OCI-LY1 (cell line): ENCODE measurements at regions not wholly inside any gene's neighbourhood (a gene's known extent, or its start where the extent isn't known, plus 50 kb on each side); places are given as distances from the start of the nearest gene placed in this dataset.
"Not testable (repeated sequence)": the region's sequence is repeated elsewhere in the genome, so short reads cannot be mapped to it uniquely, and the experiment has no call there.

Experiments used
- H2AFZ ChIP-seq: fragments of 200-600 bp; sonication (generic), shearing (Covaris generic); 2 replicates; pipeline ENCODE4 v1.6.0; 2014; ENCODE audit warnings: antibody characterized with exemption, mild to moderate bottlenecking, low read length
- H3F3A ChIP-seq: fragments of 200-600 bp; sonication (generic), shearing (Covaris generic); 2 replicates; pipeline ENCODE4 v1.6.0; 2014; ENCODE audit warnings: mild to moderate bottlenecking, antibody characterized with exemption, low read length, moderate library complexity; ENCODE audit not compliant: insufficient read depth
- H3K27ac ChIP-seq: fragments of 200-600 bp; sonication (generic); 2 replicates; pipeline ENCODE4 v1.5.1; 2014; ENCODE audit warnings: low read length, mixed run types, mild to moderate bottlenecking, low read depth; ENCODE audit not compliant: poor library complexity, severe bottlenecking
- H3K27me3 ChIP-seq: fragments of 200-600 bp; sonication (generic); 2 replicates; pipeline ENCODE4 v1.6.0; 2014; ENCODE audit warnings: antibody characterized with exemption, mild to moderate bottlenecking, low read length, moderate library complexity; ENCODE audit not compliant: insufficient read depth
- H3K36me3 ChIP-seq: fragments of 200-600 bp; sonication (generic); 2 replicates; pipeline ENCODE4 v1.6.1; 2014; ENCODE audit warnings: mild to moderate bottlenecking, antibody characterized with exemption, low read length, moderate library complexity, mixed read lengths; ENCODE audit not compliant: insufficient read depth
- H3K4me1 ChIP-seq: fragments of 200-600 bp; sonication (generic); 2 replicates; pipeline ENCODE4 v1.5.1; 2014; ENCODE audit warnings: mild to moderate bottlenecking, low read length, moderate library complexity; ENCODE audit not compliant: insufficient read depth, severe bottlenecking
- H3K4me2 ChIP-seq: fragments of 200-600 bp; sonication (generic), shearing (Covaris generic); 2 replicates; pipeline ENCODE4 v1.6.1; 2014; ENCODE audit warnings: low read length
- H3K4me3 ChIP-seq: fragments of 200-600 bp; sonication (generic); 2 replicates; pipeline ENCODE4 v1.5.1; 2014; ENCODE audit warnings: low read length, low read depth, mild to moderate bottlenecking, mixed read lengths; ENCODE audit not compliant: poor library complexity, severe bottlenecking
- H3K79me2 ChIP-seq: fragments of 200-600 bp; shearing (Covaris generic); 2 replicates; pipeline ENCODE4 v1.6.1; 2016; ENCODE audit warnings: mixed run types, low read length, mixed read lengths; ENCODE audit not compliant: insufficient read depth
- H3K9ac ChIP-seq: fragments of 200-600 bp; sonication (generic), shearing (Covaris generic); 2 replicates; pipeline ENCODE4 v1.6.1; 2014; ENCODE audit warnings: mild to moderate bottlenecking, low read length, mixed read lengths
- H3K9me2 ChIP-seq: fragments of 200-600 bp; sonication (generic), shearing (Covaris generic); 2 replicates; pipeline ENCODE4 v1.6.1; 2014; ENCODE audit warnings: low read depth, mild to moderate bottlenecking, low read length, mixed read lengths
- H3K9me3 ChIP-seq: fragments of 200-600 bp; shearing (Covaris generic); 2 replicates; pipeline ENCODE4 v1.6.1; 2014; ENCODE audit warnings: low read length, mixed read lengths
- H4K20me1 ChIP-seq: fragments of 200-600 bp; sonication (generic), shearing (Covaris generic); 2 replicates; pipeline ENCODE4 v1.6.0; 2016; ENCODE audit warnings: mild to moderate bottlenecking, low read length; ENCODE audit not compliant: insufficient read depth
- CTCF ChIP-seq: fragments of 200-600 bp; sonication (generic), shearing (Covaris generic); IDR thresholded peaks from 2 replicates; pipeline ENCODE4 v1.5.1; 2017; ENCODE audit warnings: mild to moderate bottlenecking, antibody characterized with exemption, low read length, moderate library complexity, mixed read lengths
- EZH2 ChIP-seq: fragments of 200-600 bp; sonication (generic), shearing (Covaris generic); IDR thresholded peaks from 2 replicates; pipeline ENCODE4 v1.8.0; 2017; ENCODE audit warnings: borderline replicate concordance, mixed run types, mild to moderate bottlenecking, antibody characterized with exemption, low read length, moderate library complexity, mixed read lengths

- Histone ChIP-seq H3F3A (no peaks in the 10 kb centered on the region), H3K4me3 (no peak overlapping the region), H3K79me2 (no peaks in the 10 kb centered on the region), H3K9ac (no peak overlapping the region), H2AFZ (no peak overlapping the region), H4K20me1 (no peaks in the 10 kb centered on the region), H3K27me3 (no peaks in the 10 kb centered on the region), H3K27ac (no peak overlapping the region), H3K36me3 (no peaks in the 10 kb centered on the region), H3K9me2 (no peaks in the 10 kb centered on the region), H3K9me3 (no peaks in the 10 kb centered on the region), H3K4me2 (no peak overlapping the region), H3K4me1 (no peaks in the 10 kb centered on the region)
- TF ChIP-seq EZH2: no peak
- TF ChIP-seq CTCF: no peak
Measured at GRCh38 chr2:195238826-195239225, 418.2 kb upstream of the SLC39A10 start.

GRCh38 chr2:195238379-195238778, 418.6 kb upstream of the SLC39A10 start:
- H3K27ac ChIP-seq: no peak overlapping the region
- H3K36me3 ChIP-seq: no peaks in the 10 kb centered on the region
- no peak overlapping the region for H3K9ac ChIP-seq
- H3K27me3 ChIP-seq: no peaks in the 10 kb centered on the region
- no peaks in the 10 kb centered on the region for H3F3A ChIP-seq
- no peak overlapping the region for H2AFZ ChIP-seq
- no peaks in the 10 kb centered on the region for H4K20me1 ChIP-seq
- H3K9me2 ChIP-seq: no peaks in the 10 kb centered on the region
- no peak overlapping the region for H3K4me2 ChIP-seq
- no peaks in the 10 kb centered on the region for H3K79me2 ChIP-seq
- TF ChIP-seq EZH2 (no peak), CTCF (no peak)
- no peaks in the 10 kb centered on the region for H3K4me1 ChIP-seq
- H3K9me3 ChIP-seq: no peaks in the 10 kb centered on the region
- no peak overlapping the region for H3K4me3 ChIP-seq

- H3K4me1 ChIP-seq, H3K4me2 ChIP-seq, H2AFZ ChIP-seq, H3K79me2 ChIP-seq, H3K9me3 ChIP-seq, H3K27me3 ChIP-seq, H3K27ac ChIP-seq, H3K9ac ChIP-seq, H3K4me3 ChIP-seq, H3K36me3 ChIP-seq, H3K9me2 ChIP-seq, H4K20me1 ChIP-seq, H3F3A ChIP-seq: not testable (repeated sequence)
Measured at GRCh38 chr2:195228547-195228946, 428.5 kb upstream of the SLC39A10 start.

GRCh38 chr2:195214072-195214471, 443.0 kb upstream of the SLC39A10 start:
- TF ChIP-seq EZH2 (no peak), CTCF (no peak)
- Histone ChIP-seq H3K4me3 (no peak overlapping the region), H3K36me3 (no peaks in the 10 kb centered on the region), H3K9me3 (no peaks in the 10 kb centered on the region), H3K79me2 (no peaks in the 10 kb centered on the region), H3K4me1 (no peaks in the 10 kb centered on the region), H3K9me2 (no peaks in the 10 kb centered on the region), H3K27ac (no peak overlapping the region), H3F3A (no peaks in the 10 kb centered on the region), H4K20me1 (no peaks in the 10 kb centered on the region), H3K4me2 (no peak overlapping the region), H3K27me3 (no peaks in the 10 kb centered on the region), H3K9ac (no peak overlapping the region), H2AFZ (no peak overlapping the region)
